SK-N-SH (cell line): ENCODE measurements at regions not wholly inside any gene's neighbourhood (a gene's known extent, or its start where the extent isn't known, plus 50 kb on each side); places are given as distances from the start of the nearest gene placed in this dataset.

Source experiments
- CTCF ChIA-PET: fragments of 300-600, 350-600 bp; formaldehyde crosslinking; extraction: SDS; loops from one replicate; lab custom pipeline; 2021; lab: Yijun Ruan, JAX
- POLR2A ChIA-PET: fragments of 350-600 bp; sonication (Branson Sonifier 250); formaldehyde crosslinking; extraction: SDS; loops from one replicate; lab custom pipeline; 2020; ENCODE audit warnings: antibody characterized with exemption, inconsistent platforms; lab: Yijun Ruan, JAX
- DNase-seq: peaks from one replicate; pipeline ENCODE4 v3.0.0; 2012
- H2AFZ ChIP-seq: fragments of 200-600 bp; sonication (generic); 2 replicates; pipeline ENCODE4 v1.8.1; 2016; ENCODE audit warnings: antibody characterized with exemption, mild to moderate bottlenecking, low read depth
- H3F3A ChIP-seq: fragments of 200-600 bp; sonication (generic); replicated peaks from 2 replicates; pipeline ENCODE3; 2016; ENCODE audit warnings: antibody characterized with exemption, mild to moderate bottlenecking; ENCODE audit not compliant: insufficient read depth
- H3K27ac ChIP-seq, 2 experiments: fragments of 200-500 bp in 1 of 2; fragments of 200-600 bp in 1 of 2; sonication (Bioruptor generic) in 1 of 2; sonication (generic), shearing (Covaris generic) in 1 of 2; 2 replicates each; pipeline versions ENCODE4 v1.5.1 to v1.6.1; 2014 to 2016; ENCODE audit warnings: low read depth in 2 of 2, inconsistent platforms in 1 of 2, low read length in 1 of 2, mild to moderate bottlenecking in 1 of 2, mixed read lengths in 1 of 2
- H3K27me3 ChIP-seq: fragments of 200-600 bp; sonication (generic), shearing (Covaris generic); 2 replicates; pipeline ENCODE4 v1.6.1; 2016; ENCODE audit warnings: mixed run types; ENCODE audit not compliant: insufficient read depth
- H3K36me3 ChIP-seq, 2 experiments: fragments of 200-500 bp in 1 of 2; fragments of 200-600 bp in 1 of 2; sonication (Bioruptor generic) in 1 of 2; sonication (generic) in 1 of 2; replicated peaks in 1 of 2; 2 replicates each; pipeline versions ENCODE3 to v1.5.1; 2014 to 2016; ENCODE audit warnings: low read length in 1 of 2, mild to moderate bottlenecking in 1 of 2; ENCODE audit not compliant: insufficient read depth in 2 of 2, control insufficient read depth in 1 of 2
- H3K4me1 ChIP-seq, 2 experiments: fragments of 200-500 bp in 1 of 2; fragments of 200-600 bp in 1 of 2; sonication (Bioruptor generic) in 1 of 2; sonication (generic), shearing (Covaris generic) in 1 of 2; 2 replicates each; pipeline versions ENCODE4 v1.5.1 to v1.6.1; 2014 to 2016; ENCODE audit warnings: low read depth in 1 of 2, low read length in 1 of 2, mixed run types in 1 of 2; ENCODE audit not compliant: insufficient read depth in 2 of 2, control insufficient read depth in 1 of 2
- H3K4me2 ChIP-seq: fragments of 200-600 bp; sonication (generic), shearing (Covaris generic); 2 replicates; pipeline ENCODE4 v1.6.1; 2017; ENCODE audit warnings: mixed run types
- H3K4me3 ChIP-seq, 2 experiments: fragments of 200-500 bp in 1 of 2; fragments of 200-600 bp in 1 of 2; sonication (Bioruptor generic) in 1 of 2; sonication (generic), shearing (Covaris generic) in 1 of 2; 2 replicates each; pipeline versions ENCODE4 v1.5.1 to v1.8.1; 2014 to 2016; ENCODE audit warnings: low read depth in 2 of 2, inconsistent platforms in 1 of 2, low read length in 1 of 2, mild to moderate bottlenecking in 1 of 2, mixed read lengths in 1 of 2, moderate library complexity in 1 of 2
- H3K79me2 ChIP-seq: fragments of 200-600 bp; sonication (generic); 2 replicates; pipeline ENCODE4 v1.8.1; 2017; ENCODE audit warnings: mild to moderate bottlenecking; ENCODE audit not compliant: insufficient read depth
- H3K9ac ChIP-seq: fragments of 200-600 bp; sonication (generic); 2 replicates; pipeline ENCODE4 v1.6.1; 2017; ENCODE audit warnings: mixed run types
- H3K9me2 ChIP-seq: fragments of 200-600 bp; sonication (generic); 2 replicates; pipeline ENCODE4 v1.6.1; 2017; ENCODE audit warnings: mixed run types
- H3K9me3 ChIP-seq: fragments of 200-600 bp; sonication (generic); 2 replicates; pipeline ENCODE4 v1.6.1; 2017; ENCODE audit warnings: mixed run types, mild to moderate bottlenecking, moderate library complexity
- H4K20me1 ChIP-seq: fragments of 200-600 bp; sonication (generic); 2 replicates; pipeline ENCODE4 v1.6.1; 2017; ENCODE audit warnings: mild to moderate bottlenecking, mixed run types; ENCODE audit not compliant: insufficient read depth
- CHD2 ChIP-seq: fragments of 150-350 bp; IDR thresholded peaks from 2 replicates; pipeline ENCODE4 v1.6.1; 2018; ENCODE audit warnings: low read length; ENCODE audit not compliant: partially characterized antibody
- CTCF ChIP-seq: fragments of 200-600 bp; sonication (generic); IDR thresholded peaks from 2 replicates; pipeline ENCODE4 v1.6.1; 2017; ENCODE audit warnings: antibody characterized with exemption, mild to moderate bottlenecking, moderate library complexity
- FOSL2 ChIP-seq: IDR thresholded peaks from 2 replicates; pipeline ENCODE4 v1.4.0; 2012; ENCODE audit warnings: low read depth, mild to moderate bottlenecking, moderate library complexity, borderline replicate concordance
- GABPA ChIP-seq: IDR thresholded peaks from 2 replicates; pipeline ENCODE4 v1.4.0; 2012; ENCODE audit warnings: low read depth, mild to moderate bottlenecking
- GATA2 ChIP-seq: sonication (generic); formaldehyde crosslinking; IDR thresholded peaks from 2 replicates; pipeline ENCODE4 v1.5.0; 2020; ENCODE audit warnings: mild to moderate bottlenecking, missing genetic modification reagents
- JUND ChIP-seq: IDR thresholded peaks from 2 replicates; pipeline ENCODE4 v1.4.0; 2012
- MEF2A ChIP-seq: IDR thresholded peaks from 2 replicates; pipeline ENCODE4 v1.4.0; 2012; ENCODE audit warnings: low read depth, borderline replicate concordance
- MXI1 ChIP-seq: IDR thresholded peaks from 2 replicates; pipeline ENCODE4 v1.6.1; 2012; ENCODE audit warnings: mild to moderate bottlenecking, low read depth, low read length, improper control_type of control experiment
- NFIC ChIP-seq: IDR thresholded peaks from 2 replicates; pipeline ENCODE4 v1.4.0; 2012; ENCODE audit warnings: borderline replicate concordance
- PBX3 ChIP-seq: IDR thresholded peaks from 2 replicates; pipeline ENCODE4; 2012
- POLR2AphosphoS5 ChIP-seq: IDR thresholded peaks from 2 replicates; pipeline ENCODE4 v1.6.1; 2012; ENCODE audit warnings: low read depth, low read length
- RAD21 ChIP-seq: IDR thresholded peaks from 2 replicates; pipeline ENCODE4 v1.6.1; 2012; ENCODE audit warnings: mild to moderate bottlenecking, low read length
- RFX5 ChIP-seq: IDR thresholded peaks from 2 replicates; pipeline ENCODE4 v1.6.1; 2012; ENCODE audit warnings: mild to moderate bottlenecking, improper control_type of control experiment, low read length
- RXRA ChIP-seq: IDR thresholded peaks from 2 replicates; pipeline ENCODE4 v1.4.0; 2012; ENCODE audit warnings: low read depth, mild to moderate bottlenecking, borderline replicate concordance
- TCF12 ChIP-seq: IDR thresholded peaks from 2 replicates; pipeline ENCODE4 v1.4.0; 2012
- USF2 ChIP-seq: fragments of 150-350 bp; IDR thresholded peaks from 2 replicates; pipeline ENCODE4 v1.6.1; 2017; ENCODE audit warnings: antibody characterized with exemption, low read length, low read depth, borderline replicate concordance
- YY1 ChIP-seq: IDR thresholded peaks from 2 replicates; pipeline ENCODE4 v1.4.0; 2012; ENCODE audit warnings: low read depth, mild to moderate bottlenecking
- ZBTB33 ChIP-seq: IDR thresholded peaks from 2 replicates; pipeline ENCODE4 v1.4.0; 2012; ENCODE audit warnings: low read depth, borderline replicate concordance
- WGBS: methylation state at CpG from one replicate; pipeline ENCODE4 v1.1.6; 2017; ENCODE audit warnings: low lambda C conversion rate; 5-methylcytosine and 5-hydroxymethylcytosine counted together

GRCh38 chr12:42640391-42640790 is 50.8 kb upstream of the PRICKLE1 start:
- 43% methylated on average over 2 of the region's 2 CpGs for WGBS
- DNase-seq = no peak

GRCh38 chr12:42639556-42639955 is 50.0 kb upstream of the PRICKLE1 start:
- no peaks in the 10 kb centered on the region for H3F3A ChIP-seq
- CTCF ChIA-PET = no interaction called here
- no peaks in the 10 kb centered on the region for H3K4me1 ChIP-seq
- H3K4me3 ChIP-seq = no peak overlapping the region
- H3K36me3 ChIP-seq = no peaks in the 10 kb centered on the region
- H3K9me2 ChIP-seq = no peaks in the 10 kb centered on the region
- H3K4me2 ChIP-seq = no peak overlapping the region
- H3K9me3 ChIP-seq = no peaks in the 10 kb centered on the region
- TF ChIP-seq GABPA = no peak
- TF ChIP-seq CHD2 = no peak
- no peak for TF ChIP-seq MXI1
- no peak for TF ChIP-seq USF2
- TF ChIP-seq POLR2AphosphoS5 = no peak
- no peak for TF ChIP-seq TCF12
- no peak for TF ChIP-seq NFIC
- TF ChIP-seq GATA2 (CRISPR knock-in tag) = no peak
- no peak for TF ChIP-seq JUND
- TF ChIP-seq MEF2A = no peak
- no peak for TF ChIP-seq RFX5
- no peak for TF ChIP-seq YY1
- no peak for TF ChIP-seq ZBTB33
- no peak overlapping the region for H3K27ac ChIP-seq
- no peak for DNase-seq
- no peaks in the 10 kb centered on the region for H4K20me1 ChIP-seq
- no peaks in the 10 kb centered on the region for H3K27me3 ChIP-seq
- H3K9ac ChIP-seq = no peak overlapping the region
- no peaks in the 10 kb centered on the region for H3K79me2 ChIP-seq
- H2AFZ ChIP-seq = no peak overlapping the region
- POLR2A ChIA-PET = no interaction called here

More at GRCh38 chr12:42640391-42640790, 50.8 kb upstream of the PRICKLE1 start:
- no peaks in the 10 kb centered on the region for H3K4me1 ChIP-seq
- POLR2A ChIA-PET = interaction anchor here (0.6 kb wide), 1 partner anchor 9 kb away, joined by 4 read pairs; no protein-coding TSS in a partner anchor
- H3K27me3 ChIP-seq = no peaks in the 10 kb centered on the region
- H3K4me3 ChIP-seq = no peak overlapping the region
- H3K4me2 ChIP-seq = no peak overlapping the region
- H3K79me2 ChIP-seq = no peaks in the 10 kb centered on the region
- no peak overlapping the region for H3K27ac ChIP-seq
- no peaks in the 10 kb centered on the region for H3K36me3 ChIP-seq
- no peaks in the 10 kb centered on the region for H3K9me2 ChIP-seq
- no peaks in the 10 kb centered on the region for H3K9me3 ChIP-seq
- no peak overlapping the region for H2AFZ ChIP-seq
- TF ChIP-seq USF2 = no peak
- no peak for TF ChIP-seq RXRA
- TF ChIP-seq PBX3 = no peak
- TF ChIP-seq FOSL2 = no peak
- TF ChIP-seq RAD21 = no peak
- TF ChIP-seq CTCF = no peak
- no peak for TF ChIP-seq GATA2 (CRISPR knock-in tag)
- TF ChIP-seq MXI1 = no peak
- no peak overlapping the region for H3K9ac ChIP-seq
- no peaks in the 10 kb centered on the region for H4K20me1 ChIP-seq
- H3F3A ChIP-seq = no peaks in the 10 kb centered on the region
- CTCF ChIA-PET = no interaction called here
